CD4-positive, alpha-beta T cell treated with Interleukin-17A for 4 hours (primary cell): ENCODE measurements at regions not wholly inside any gene's neighbourhood (a gene's known extent, or its start where the extent isn't known, plus 50 kb on each side); places are given as distances from the start of the nearest gene placed in this dataset.

ENCODE experiments used
- DNase-seq: peaks from one replicate; pipeline ENCODE4 v3.0.0-alpha.2; 2020; ENCODE audit warnings: mixed read lengths

DNA sequence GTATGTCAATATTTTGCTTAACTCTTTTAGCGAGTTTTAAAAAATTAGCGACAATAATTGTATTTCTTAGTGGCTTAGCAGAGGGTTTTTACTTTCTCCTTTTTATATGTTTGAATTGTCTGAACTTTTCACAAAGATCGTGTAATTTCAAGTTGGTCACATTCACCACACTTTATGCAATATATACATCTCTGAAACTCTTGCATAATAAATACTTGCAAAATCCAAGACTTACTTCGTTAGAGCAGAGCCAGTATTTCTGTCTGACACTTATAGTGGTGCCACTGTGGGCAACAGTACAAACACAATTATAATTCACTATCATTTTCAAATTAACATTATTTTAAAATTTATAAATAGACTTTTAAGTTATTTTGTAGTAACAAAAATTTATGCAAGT, 62.0 kb downstream of the SUCNR1 start:
- no peak for DNase-seq

DNA sequence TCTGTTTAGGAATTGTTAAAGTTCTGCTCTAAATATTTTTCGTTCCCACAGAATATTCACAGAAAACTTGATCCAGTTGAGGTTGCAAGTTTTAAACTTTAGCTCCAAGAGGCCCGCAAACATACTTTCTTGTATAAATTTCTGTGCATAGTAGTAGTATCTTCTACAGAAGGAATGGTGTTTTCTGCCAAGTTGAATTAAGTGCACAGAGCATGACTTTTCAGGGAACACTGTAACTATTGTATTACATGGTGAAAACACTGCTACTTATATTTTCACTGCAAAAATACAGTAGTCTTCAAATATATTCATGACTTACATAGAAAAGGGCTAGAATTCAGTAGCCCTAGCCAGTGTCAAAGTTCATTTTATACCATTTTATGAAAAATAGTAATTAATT, 67.0 kb downstream of the SUCNR1 start:
- no peak for DNase-seq

DNA sequence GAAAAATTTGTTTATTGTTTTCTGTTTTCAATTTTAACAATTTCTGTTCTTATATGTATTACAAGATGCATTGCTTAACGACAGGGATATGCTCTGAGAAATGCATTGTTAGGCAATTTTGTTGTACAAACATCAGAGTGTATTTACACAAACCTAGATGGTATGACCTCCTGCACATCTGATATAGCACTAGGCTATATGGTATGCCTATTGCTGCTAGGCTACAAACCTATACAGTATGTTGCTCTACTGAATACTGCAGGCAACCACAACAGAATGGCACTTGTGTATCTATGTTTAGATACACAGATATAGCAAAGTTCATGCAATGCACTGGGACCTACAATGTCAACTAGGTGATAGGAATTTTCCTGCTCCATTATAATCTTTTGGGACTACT, 70.1 kb downstream of the SUCNR1 start:
- no peak for DNase-seq

DNA sequence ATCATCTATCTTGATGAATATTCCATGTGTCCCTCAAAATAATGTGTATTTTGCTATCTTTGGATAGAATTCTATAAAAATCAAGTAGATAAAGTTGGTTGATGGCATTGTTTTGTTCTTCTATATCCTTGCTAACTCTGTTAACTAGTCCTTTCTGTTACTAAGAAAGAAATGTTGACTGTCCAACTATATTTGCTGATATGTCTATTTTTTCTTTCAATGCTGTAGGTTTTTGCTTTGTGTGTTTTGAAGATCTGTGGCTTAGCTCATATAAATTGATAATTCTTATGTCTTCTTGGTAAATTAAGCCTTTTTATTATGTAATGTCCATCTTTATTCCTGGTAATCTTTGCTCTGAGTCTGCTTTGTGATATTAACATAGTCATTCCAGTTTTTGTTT, 70.9 kb downstream of the SUCNR1 start:
- DNase-seq = no peak

DNA sequence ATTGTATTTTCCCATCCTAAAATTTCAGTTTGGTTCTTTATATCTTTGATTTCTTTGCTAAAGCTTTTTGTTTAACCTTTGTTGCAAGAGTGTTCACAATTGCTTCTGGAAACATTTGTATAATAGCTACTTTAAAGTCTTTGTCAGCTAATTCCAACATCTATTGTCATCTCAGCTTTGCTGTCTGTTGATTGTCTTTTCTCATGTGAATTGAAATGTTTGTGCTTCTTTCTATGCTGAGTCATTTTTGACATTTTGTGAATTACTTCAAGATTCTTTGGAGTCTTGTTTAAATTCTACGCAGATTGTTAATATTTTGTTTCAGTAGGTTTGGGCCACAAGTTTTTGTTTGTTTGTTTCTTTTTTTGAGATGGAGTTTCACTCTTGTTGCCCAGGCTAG, 73.2 kb downstream of the SUCNR1 start:
- no peak for DNase-seq

DNA sequence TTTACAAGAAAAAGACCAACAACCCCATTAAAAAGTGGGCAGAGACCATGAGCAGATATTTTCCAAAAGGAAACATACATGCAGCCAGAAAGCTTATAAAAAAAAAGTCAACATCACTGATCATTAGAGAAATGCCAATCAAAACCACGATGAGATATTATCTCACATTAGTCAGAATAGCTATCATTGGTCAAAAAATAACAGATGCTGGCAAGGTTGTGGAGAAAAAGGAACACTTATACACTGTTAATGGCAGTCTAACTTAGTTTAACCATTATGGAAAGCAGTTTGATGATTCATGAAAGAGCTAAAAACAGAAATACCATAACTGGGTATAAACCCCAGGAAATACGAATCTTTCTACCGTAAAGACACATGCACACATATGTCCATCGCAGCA, 76.3 kb downstream of the SUCNR1 start:
- no peak for DNase-seq

DNA sequence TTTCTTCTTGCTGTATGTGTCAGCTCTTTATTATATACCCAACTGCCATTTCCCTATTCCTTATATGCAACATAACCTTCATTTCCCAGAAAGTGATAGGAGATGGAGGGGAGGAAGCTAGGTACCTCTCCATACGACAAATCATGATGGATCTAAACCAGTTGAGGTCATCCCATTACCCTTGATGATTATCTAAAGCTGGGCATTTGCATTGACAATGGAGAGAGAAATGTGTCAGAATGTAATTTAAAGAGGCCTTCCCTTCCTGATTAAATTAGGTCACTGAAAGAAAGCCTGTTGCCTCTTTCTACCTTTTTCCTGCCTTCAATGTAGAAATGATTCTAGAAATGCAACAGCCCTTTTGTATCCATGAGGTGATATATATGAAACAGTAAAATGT, 81.9 kb downstream of the SUCNR1 start:
- no peak for DNase-seq

DNA sequence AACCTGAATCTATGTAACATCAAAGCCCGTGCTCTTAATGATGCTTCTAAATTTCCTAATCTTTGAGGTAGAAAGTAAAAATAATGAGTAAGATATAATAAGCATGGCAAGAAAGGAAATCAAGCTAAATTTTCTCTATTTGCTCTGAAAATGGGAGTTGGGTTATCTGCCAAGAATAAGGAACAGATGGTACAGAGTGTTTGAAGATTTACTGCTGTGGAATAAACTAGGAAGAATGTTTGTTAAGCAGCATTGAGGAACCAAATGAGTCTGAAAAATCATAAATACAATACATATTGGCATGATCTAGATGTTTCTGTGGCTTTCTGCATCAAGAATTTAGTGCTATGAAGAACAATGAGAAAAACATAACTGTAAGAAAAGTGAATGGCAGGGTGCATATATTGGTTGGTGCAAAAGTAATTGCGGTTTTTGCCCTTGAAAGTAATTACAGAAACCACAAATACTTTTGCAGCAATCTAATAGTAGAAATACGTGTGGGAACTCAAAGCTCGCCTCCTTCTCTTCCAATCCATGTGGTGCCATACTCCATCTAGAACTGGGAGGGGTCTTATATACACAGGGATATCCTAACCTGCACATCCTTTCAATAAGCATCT, 87.6 kb downstream of the SUCNR1 start:
- no peak for DNase-seq

DNA sequence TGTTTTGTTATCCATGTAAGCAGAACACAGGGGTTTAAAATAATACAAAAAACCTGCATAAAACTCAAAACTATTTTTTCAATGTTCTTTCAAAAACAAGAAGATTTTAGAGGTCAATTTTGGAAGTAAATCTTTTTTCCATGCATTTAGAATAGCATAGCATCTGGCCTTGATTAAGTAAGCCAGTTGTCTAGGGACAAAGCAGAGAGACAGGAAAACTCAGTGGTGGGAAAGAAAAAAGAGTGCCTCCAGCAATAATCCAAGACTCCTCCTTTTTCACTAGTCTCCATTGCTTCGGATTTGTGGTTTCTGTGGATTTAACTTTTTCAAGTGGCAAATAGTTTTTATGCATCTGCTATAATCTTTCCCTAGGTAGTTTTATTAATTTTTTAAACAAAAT, 88.9 kb downstream of the SUCNR1 start:
- no peak for DNase-seq

DNA sequence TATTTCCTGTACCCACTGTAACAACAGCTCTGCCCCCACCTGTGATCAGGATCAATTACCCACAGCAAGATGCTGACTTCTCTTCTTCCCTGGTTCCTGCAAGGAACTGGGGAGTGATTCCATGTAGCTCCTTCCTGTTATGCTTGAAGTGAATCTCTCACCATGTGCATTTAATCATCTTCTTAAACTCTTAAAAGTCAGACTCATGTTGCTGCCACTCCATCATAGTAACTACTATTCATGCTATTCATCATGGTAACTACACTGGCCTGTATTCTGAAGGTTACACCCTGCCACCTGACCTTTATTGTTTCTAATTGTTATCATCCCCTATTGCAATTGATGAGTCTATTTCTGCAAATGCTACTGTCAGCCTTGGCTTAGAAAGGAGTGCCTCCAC, 89.5 kb downstream of the SUCNR1 start:
- DNase-seq = no peak

DNA sequence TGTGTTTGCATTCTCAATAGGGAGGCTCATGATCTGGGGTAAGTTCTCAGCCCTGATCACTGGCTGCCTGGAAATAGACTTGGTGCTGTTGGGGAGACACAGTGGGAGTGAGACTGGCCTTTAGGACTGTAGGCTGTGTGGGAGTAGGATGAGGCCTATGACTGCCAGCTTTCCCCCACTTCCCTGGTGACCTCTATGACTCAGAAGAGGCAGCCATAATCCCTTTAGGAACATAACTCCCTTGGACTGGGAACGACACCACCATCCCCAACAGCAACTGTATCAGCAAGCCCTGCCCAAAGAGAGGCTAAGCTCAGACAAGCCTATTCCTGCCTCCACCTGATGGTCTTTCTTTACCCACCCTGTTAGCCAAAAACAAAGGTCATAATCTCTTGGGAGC, 91.3 kb downstream of the SUCNR1 start:
- DNase-seq = no peak

DNA sequence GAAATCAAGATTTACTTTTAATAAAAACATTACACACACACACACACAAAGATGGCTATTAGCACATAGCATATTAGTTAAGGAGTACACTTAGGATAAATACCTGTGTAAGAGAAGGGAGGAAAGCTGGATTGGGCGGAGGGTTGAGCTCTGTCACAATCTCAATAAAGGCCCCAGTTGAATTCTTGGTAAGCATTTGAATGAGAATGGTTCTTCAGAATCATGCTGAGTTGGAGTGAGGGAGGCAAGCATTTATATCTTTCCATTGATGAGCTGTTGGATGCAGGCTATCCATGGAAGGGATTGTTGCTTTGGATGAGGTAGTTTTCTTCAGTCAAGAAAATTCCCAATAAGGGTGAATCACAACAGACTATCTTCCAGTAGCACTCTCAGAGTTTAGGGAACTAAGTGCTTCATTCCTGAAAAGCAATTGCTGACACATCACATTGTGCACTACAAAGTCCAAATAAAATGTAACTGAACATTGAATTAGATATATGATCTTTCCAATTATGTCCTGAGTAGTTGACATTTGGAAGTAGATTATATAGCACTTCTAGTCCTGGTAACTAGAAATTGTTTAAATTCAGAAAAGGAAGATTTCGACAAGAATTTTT, 95.7 kb downstream of the SUCNR1 start:
- no peak for DNase-seq

DNA sequence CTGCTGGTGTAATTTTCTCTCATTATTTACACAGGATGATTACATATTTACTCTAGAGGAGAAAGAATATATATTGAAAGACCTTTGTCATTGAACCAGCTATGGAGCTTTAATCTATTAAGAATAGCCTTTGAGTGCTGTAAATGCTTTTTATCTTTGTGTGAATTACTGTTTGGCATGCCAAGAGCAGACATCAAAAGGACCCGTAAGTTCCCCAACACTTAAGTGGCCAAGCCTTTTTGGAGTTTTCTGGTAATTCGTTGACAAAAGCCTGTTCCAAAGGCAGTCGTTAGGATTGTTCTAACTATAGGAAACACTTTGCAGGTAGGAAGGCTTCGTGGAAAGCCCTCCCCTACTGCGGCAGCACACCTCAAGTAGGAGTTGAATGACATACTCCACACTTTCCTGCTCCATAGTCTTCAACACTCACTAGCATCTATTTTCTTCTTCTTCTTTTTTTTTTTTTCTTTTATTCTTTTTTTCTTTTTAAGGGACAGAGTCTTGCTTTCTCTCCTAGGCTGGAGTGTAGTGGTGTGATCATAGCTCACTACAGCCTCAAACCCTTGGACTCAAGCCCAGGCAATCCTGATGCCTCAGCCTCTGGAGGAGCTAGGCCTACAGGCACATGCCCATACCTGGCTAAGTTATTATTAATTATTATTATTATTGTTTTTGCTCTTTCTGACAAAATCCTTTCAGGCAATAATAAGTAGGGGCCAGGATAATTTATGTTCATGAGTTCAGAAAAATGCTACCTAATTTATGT, 98.6 kb downstream of the SUCNR1 start:
- no peak for DNase-seq

DNA sequence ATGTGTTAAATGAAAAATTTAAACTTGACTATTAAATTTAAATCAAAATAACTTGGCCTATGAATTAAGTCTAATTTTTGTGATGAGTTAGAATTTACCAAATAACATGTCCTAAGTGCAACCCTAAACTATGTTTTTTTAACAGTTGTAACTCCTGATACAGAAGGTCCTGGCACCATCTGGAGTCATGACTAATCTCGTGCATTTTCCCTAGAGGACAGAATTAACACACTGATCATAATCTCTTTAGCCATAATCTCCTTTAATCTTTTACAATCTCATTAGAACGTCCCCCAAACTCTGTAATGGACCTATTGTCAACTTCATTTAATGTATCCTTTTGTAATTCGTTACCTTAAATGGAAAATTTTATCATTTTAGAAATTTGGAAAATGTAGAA, 100.6 kb downstream of the SUCNR1 start:
- DNase-seq = no peak

DNA sequence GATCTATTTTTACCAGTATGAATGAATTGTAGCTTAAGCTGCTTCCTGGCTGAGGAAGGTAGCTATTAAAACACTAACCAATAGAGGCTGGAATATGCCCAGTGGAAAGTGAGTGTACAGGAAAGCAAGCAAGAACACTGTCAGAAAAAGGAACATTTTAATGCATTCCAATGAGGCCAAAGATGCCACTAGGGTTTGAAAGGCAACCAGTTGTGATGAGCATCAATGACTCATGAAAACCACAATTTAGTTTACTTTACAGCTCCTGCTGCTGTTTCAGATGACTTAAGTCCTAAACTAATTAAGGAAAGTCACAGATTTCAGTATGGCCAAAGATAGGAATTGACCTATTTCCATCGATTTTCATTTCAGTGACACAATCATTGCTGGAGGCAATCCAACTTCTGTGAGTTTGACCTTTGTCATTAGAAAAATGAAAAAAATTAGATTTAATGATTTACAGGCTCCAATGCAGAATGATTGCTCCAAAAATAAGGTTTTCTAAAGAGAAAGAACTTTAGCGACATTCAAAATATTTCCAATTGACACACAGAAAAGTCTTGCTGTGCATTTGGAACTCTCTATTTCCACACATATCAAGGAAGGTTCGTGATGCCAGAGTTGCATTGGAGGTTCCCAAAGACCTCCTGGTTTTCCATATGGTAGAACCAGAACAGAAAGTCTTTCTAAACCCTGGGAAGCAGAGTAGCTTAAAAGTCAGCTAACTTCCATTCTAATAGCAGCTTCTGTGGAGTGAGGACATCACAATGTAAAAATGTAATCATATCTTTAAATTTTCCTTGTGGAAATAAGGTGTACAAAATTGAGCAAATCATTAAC, 103.0 kb downstream of the SUCNR1 start:
- no peak for DNase-seq

DNA sequence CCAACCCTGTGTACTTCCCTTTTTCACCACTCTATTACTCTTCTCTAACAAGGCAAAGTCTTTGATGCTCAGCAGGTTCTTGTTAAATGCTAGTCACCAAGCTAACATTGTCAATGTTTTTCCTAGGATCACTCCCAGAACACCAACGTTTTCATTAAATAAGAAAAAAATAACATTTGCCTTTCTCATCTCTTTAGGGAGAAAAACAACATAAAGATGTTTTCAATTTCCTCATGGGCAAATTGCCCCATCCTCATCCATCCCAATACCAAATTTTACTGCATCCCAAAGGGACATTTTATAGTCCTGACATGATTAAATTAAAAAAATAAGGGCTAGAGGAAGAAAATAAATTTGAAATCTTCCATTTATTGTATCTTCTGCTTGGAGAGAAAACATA, 106.5 kb downstream of the SUCNR1 start:
- no peak for DNase-seq

DNA sequence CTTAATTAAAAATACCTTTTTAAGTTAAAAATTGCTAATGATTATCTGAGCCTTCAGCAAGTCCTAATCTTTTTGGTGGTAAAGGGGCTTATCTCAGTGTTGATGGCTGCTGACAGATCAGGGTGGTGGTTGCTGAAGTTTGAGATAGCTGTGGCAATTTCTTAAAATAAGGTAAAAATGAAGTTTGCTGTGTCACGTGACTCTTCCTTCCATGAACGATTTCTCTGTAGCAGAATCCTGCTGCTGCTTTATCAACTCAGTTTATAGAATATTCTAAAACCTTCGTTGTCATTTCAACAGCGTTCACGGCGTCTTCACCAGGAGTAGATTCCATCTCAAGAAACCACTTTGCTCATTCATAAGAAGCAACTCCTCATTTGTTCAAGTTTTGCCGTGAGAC, 110.1 kb downstream of the SUCNR1 start:
- no peak for DNase-seq

DNA sequence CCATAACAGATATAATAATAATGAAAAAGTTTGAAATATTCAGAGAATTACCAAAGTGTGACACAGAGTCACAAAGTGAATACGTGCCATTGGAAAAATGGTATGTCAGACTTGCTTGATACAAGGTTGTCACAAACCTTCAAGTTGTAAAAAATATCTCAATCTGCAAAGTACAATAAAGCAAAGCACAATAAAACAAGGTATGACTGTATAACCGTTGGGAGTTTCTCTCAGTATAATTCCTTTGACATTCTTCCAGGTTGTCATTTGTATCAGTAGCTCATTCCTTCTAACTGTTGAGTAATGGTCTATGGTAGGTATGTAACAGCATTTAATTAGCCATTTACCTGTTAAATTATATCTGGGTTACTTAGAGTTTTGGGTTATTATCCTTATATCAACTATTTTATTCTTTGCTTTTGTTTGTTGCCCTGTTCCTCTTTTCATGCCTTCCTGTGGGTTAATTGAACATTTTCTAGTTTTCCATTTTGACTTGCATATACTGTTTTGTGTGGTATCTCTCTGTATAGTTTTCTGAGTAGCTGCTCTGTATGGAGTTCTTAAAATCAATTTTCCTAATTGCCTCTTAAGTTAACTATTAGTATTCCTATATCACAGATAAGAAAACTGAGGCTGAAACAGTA, 112.5 kb downstream of the SUCNR1 start:
- no peak for DNase-seq

DNA sequence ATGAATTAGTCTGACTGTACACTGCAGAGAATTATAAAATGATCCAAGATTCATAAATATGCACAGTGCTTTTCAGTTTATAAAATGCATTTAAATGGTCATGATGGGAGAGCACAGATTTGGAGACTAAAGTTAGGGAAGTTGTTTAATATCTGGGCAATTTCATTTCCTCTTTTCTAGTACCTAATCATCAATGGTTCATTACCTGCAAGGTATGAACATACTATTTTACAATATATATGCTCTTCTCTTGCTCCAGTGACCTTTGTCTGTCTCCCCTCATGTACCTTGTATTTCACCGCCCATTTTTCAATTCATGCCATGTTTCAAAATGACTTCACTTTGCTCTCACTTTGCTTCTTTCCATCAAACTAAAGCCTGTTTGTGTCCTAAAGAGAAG, 114.5 kb downstream of the SUCNR1 start:
- no peak for DNase-seq

DNA sequence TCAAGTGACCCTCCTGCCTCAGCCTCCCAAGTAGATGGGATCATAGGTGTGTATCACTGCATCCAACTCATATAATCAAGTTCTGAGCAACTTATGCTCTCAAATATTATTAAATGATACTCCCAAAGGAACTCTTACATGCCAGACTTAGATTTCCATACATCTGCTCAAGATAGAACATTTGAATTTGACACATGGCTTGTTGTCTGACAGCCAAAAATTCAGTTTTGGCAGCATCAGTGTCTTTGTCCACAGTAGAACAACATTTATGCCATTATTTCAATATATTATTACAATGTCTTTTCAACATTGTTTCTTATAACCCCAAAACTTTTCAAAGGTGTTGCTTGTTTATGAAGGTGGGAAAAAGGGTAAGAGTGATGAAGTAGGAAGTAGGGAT, 116.2 kb downstream of the SUCNR1 start:
- DNase-seq = no peak

DNA sequence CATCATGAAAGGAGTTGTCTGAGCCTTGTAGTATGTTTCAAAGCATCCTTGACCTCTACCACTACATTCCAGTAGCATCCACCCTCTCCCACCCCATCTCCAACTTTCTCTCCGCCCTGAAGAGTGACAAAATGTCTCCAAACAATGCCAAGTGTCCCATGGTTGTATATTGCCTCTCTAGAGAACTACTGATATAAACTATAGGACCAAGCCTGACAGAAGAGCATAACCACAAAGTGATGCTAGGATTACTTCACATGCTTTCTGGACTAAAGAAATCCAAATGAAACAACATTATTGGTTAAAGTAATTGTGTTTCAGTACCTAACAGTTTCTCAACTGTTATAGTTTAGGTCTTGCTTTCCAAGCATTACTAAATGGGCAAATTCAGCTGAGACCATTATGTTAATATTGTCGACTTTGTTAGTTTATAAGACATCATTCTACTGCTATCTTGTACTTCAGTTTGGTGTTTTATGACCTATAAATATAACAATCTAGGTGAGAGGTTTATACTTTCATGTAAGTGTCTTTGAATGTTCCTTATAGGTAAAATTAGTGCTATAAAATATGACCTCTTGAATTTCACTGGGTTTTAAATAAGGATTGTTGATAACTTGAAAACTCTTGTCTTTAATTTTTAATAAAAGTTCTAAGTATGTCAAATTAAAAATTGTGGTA, 117.4 kb downstream of the SUCNR1 start:
- no peak for DNase-seq

DNA sequence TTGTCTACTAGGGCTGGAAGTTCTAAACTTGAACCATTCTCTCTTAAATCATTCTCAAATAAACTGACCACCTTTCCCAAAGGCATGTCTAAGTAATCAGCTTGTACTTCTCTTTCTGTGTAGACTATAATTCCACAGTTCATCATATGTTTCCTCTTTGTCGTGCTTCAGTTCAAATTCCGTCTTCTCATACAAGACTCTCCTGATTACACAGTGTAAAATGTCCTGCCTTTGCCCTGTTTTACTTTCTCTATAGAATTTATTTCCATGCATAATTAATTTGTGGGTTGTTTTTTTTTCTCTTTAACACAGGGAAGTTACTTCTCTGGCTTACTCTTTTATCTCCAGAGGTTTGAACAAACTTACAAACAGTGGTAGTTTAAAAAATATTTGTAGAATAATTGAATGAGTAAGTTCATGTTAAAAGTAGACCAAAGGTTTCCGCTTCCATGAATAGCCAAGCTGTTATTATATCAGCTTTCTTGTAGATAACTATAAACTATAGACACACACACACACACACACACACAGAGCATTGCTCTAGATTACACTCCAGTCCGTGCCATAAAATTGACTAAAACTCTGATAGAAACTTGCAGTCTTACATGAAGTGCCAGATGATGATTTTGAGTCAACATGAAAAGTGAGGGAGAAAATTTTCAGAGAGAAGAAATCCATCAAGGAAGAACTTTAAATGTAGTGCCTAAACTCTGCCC, 119.0 kb downstream of the SUCNR1 start:
- no peak for DNase-seq
